ENCODE measurements at regions not wholly inside any gene's neighbourhood (a gene's known extent, or its start where the extent isn't known, plus 50 kb on each side); places are given as distances from the start of the nearest gene placed in this dataset.

- no peak for DNase-seq (ENCODE audit: low read depth in 3 of 3, low spot score in 1 of 3)
These were observed 119.1 kb downstream of the NDUFA10 start for GRCh38 chr2:239905884-239906654.

GRCh38 chr2:239905306-239905705 is 119.8 kb downstream of the NDUFA10 start:
- DNase-seq (ENCODE audit: low read depth in 3 of 3, low spot score in 1 of 3): no peak

- no peak for DNase-seq (ENCODE audit: low read depth in 3 of 3, low spot score in 1 of 3)
These were observed 120.6 kb downstream of the NDUFA10 start for GRCh38 chr2:239904496-239904895.

DNA sequence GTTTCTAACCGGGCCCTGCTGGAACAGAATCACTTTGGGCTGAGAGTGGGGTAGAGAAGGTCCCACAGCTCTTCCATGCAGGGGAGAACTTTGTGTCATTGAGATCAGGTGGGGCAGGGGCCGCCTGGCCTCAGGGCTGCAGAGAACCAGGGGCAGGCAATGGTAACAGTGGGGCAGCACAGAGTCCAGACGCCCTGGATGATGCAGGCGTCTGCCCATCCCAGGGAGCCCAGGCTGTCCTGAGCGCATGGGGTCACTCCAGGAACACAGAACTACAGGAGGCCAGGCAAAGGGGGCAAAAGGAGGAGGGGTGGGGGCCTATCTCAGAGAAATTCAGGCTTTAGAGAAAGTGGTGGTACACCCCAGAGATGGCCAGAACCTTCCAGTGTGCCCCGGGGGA is 121.3 kb downstream of the NDUFA10 start:
- no peak for DNase-seq (ENCODE audit: low read depth in 3 of 3, low spot score in 1 of 3)

DNA sequence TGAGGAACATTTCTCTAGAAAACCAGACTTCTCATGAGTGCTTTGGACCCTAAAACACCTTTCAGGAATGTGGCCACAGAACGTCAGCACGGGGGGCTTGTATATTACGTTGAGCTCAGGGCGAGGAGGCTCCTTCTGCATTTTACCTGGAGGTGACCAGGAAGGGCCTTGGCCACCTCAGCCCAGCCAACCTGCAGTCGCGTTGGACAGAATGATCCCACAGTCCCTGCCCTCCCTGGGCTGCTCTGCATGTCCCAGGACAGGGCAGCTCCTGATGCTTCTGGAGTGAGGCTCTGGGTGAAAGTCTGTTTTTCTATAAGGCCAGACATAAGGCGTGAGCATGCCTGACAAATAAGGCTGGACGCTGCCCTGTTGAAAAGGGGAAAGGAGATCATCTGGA is 121.9 kb downstream of the NDUFA10 start:
- DNase-seq (ENCODE audit: low read depth in 3 of 3, low spot score in 1 of 3): no peak

DNA sequence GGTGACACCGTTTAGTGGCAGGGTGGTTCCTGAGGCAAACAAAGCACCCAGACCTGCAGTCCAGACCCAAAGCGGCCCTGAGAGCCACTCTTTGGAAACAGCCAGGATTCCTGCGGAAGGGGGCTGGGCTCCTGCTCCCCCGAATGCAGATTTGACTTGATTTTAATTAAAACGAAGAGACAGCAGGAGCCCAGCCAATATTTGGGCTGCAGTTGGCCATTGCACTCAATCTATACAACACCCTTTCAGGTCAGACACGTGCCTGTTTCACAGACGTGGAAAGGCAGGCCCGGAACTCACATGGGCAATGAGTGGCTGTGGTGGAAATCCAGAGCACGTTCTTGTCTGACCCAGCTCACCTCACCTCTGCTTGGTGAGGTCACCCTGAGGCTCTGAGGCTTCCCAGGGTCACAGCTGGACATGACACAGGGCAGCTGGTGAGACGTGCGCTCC is 122.4 kb downstream of the NDUFA10 start:
- DNase-seq (ENCODE audit: low read depth in 3 of 3, low spot score in 1 of 3): no peak

DNA sequence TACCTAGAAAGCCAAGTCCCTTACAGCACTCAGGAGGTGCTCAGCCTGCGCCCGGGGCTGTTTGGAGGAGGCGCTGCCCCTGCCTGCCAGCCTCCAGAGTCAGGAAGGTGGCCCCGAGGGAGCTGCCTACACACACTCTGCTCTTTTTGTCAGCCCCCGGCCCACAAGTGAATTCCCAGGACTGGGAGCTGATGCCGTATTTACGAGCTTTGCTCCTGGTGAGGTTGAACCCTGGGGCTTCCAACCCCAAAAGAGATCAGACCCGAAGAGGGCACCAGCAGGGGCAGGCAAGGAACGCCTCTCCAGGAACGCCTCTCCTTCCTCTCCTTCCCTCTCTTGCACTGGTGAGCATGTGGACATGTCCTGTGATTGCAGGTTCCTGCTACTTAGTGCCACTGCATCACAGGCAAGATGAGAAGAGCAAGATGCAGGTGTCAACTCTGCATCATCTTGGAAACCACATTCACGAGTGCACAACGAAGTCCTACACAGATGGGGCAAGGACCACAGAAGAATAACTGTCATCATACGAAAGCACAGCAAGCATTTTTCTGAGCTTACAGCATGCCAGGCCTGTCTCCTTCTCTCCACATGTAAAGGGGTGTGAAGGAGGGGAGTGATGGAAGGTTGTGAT is 126.7 kb downstream of the NDUFA10 start:
- DNase-seq (ENCODE audit: low read depth in 3 of 3, low spot score in 1 of 3): no peak

DNA sequence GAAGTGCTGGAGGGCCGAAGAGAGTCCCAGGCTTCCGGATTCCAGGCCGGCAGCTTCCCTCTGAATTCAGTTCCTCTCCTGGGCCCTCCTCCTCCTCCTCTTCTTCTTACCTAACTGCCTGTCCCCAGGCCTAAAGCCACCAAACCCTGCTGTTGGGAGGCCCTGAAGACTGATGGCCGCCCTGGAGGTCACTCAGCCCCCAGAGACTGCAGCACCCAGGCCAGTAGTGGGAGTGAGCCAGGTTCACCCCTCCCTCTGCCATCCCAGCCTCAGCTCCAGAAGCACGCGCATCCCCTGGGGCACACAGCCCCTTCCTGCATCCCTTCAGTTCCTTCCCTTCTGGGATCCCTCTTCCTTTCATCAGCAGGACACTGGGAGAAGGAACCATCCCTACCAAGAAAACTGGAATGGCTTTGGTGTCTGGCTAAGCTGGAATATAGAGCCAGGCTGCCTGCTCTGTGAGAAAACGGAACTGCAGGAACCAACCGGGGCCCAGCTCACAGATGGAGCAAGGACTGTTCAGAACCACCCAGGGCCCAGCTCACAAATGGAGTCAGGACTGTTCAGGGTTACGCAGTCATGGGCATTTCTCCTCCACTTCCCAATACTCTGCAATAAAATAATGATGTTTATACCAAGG is 127.4 kb downstream of the NDUFA10 start:
- DNase-seq (ENCODE audit: low read depth in 3 of 3, low spot score in 1 of 3): no peak

GRCh38 chr2:239896075-239896474 is 129.1 kb downstream of the NDUFA10 start:
- no peak for DNase-seq (ENCODE audit: low read depth in 3 of 3, low spot score in 1 of 3)

- DNase-seq (ENCODE audit: low read depth in 3 of 3, low spot score in 1 of 3): no peak
These were observed 129.5 kb downstream of the NDUFA10 start for GRCh38 chr2:239895669-239896068.

GRCh38 chr2:239895116-239895515 is 130.0 kb downstream of the NDUFA10 start:
- no peak for DNase-seq (ENCODE audit: low read depth in 3 of 3, low spot score in 1 of 3)

DNA sequence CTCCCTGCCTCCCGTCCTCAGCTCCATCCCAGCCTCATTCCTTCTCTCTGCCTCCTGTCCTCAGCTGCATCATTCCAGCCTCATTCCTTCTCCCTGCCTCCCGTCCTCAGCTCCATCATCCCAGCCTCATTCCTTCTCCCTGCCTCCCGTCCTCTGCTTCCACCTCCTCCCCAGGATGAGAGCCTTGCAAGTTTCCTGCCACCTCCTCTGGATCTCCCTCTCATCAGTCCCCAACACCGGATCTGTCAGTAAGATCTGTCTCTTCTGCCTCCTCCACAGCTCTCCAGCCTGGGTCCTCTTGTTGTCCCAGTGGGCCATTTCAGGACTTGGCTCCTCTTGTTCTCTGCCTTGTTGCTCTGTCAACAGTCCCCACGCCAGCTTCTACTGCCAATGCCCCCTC is 130.9 kb downstream of the NDUFA10 start:
- DNase-seq (ENCODE audit: low read depth in 3 of 3, low spot score in 1 of 3): no peak

DNA sequence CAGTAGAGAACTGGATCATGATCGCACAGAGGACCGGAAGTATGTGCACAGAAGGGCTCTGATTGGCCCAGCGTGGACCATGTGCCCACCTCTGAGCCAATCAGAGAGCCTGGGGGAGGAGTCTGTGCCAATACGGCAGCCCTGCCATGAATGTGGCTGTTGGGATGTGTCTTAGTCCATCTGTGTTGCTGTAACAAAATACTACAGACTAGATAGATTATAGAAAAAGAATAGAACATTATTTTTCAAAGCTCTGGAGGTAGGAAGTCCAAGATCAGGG is 132.0 kb downstream of the NDUFA10 start:
- no peak for DNase-seq (ENCODE audit: low read depth in 3 of 3, low spot score in 1 of 3)

- no peak for DNase-seq (ENCODE audit: low read depth in 3 of 3, low spot score in 1 of 3)
These were observed 132.5 kb downstream of the NDUFA10 start for GRCh38 chr2:239892441-239893235.

DNA sequence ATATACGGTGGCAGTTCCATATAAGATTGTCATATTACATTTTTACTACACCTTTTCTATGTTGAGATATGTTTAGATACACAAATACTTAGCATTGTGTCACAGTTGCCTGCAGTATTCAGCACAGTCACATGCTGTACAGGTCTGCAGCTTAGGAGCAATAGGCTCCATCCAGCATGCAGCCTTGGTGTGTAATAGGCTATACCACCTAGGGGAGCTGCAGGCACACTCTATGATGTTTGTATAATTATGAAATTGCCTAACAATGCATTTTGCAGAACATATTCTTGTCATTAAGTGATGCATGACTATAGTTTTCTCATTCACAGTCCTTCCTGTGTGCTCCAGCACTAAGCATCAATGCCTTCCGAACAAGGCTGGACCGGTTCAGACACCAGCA is 133.4 kb downstream of the NDUFA10 start:
- no peak for DNase-seq (ENCODE audit: low read depth in 3 of 3, low spot score in 1 of 3)

DNA sequence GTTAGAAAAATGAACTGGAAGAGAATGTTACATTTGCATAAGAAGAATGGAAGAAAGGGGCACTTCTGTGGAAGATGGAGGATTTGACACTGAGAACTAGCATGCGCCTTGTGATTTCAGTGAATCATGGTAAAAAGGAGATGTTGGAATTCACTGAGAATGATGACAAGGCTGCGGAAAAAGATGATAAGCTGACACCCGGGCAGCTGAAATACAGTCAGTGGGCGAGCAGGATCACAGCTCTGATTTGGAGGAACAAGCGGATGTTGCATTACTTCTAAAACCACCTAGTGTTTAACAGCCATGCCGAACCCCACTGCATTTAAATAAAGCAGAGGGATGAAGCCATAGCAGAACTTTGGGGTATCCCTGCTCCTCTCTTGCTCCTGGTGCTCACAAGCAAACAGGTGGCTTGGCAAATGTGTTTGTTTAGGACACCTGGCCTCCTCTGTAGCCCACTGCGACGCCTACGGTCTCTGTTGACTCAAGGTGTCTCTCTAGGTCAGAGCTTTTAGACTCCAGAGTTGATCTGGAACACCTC is 134.9 kb downstream of the NDUFA10 start:
- DNase-seq (ENCODE audit: low read depth in 3 of 3, low spot score in 1 of 3): no peak

DNA sequence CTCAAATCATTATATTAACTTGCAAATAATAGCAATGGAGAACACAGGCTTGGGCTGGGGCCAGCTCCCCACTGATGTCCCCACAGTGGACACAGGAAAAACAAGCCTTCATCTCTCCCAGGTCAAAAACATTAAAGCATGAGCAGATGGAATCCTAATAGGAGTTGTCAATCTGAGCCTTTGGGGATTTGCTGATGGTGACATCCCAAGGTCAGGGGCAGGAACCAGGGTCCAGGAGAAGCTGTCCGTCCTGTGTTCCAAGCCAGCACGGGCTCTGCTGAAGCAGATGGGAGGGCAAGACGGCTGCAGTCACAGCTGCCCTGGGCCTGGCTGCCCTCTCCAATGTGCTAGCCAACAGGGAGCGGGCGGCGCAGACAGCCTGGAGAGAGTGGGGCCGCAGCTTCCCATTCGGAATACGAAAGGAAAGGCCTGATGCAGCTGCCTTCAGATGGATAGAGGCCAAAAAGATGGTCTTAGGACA is 135.5 kb downstream of the NDUFA10 start:
- no peak for DNase-seq (ENCODE audit: low read depth in 3 of 3, low spot score in 1 of 3)

- DNase-seq (ENCODE audit: low read depth in 3 of 3, low spot score in 1 of 3): no peak
These were observed 137.5 kb downstream of the NDUFA10 start for GRCh38 chr2:239887604-239888003.

GRCh38 chr2:239886781-239887180 is 138.4 kb downstream of the NDUFA10 start:
- DNase-seq (ENCODE audit: low read depth in 3 of 3, low spot score in 1 of 3): no peak

DNA sequence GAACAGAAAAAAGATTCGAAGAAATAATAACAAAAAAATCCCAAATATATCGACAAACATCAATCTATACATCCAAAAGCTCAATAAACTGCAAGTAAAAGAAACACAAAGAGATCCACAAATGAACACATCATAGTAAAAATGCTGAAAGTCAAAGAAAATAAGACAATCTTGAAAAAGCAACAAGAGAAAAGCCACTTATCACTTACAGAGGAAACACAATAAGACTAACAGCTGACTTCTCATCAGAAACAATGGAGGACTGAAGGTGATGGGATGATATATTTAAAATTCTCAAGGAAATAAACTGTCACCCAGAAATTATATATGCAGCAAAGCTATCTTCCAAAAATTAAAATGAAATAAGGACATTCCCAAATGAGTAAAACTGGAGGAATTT is 140.3 kb downstream of the NDUFA10 start:
- no peak for DNase-seq (ENCODE audit: low read depth in 3 of 3, low spot score in 1 of 3)

- no peak for DNase-seq (ENCODE audit: low read depth in 3 of 3, low spot score in 1 of 3)
These were observed 141.1 kb downstream of the NDUFA10 start for GRCh38 chr2:239884051-239884405.
